Neural progenitor cell (in vitro differentiated cells): ENCODE measurements at regions not wholly inside any gene's neighbourhood (a gene's known extent, or its start where the extent isn't known, plus 50 kb on each side); places are given as distances from the start of the nearest gene placed in this dataset.
"Not testable (repeated sequence)": the region's sequence is repeated elsewhere in the genome, so short reads cannot be mapped to it uniquely, and the experiment has no call there.

Experiments used
- DNase-seq: peaks from one replicate; pipeline ENCODE4 v3.0.0-alpha.2; 2016; ENCODE audit warnings: low spot score
- H2AFZ ChIP-seq: fragments of 200-600 bp; sonication (generic); replicated peaks from 2 replicates; pipeline ENCODE4 v1.6.1; 2016; ENCODE audit warnings: antibody characterized with exemption
- H3F3A ChIP-seq: fragments of 200-600 bp; sonication (generic); 2 replicates; pipeline ENCODE4 v1.6.1; 2016; ENCODE audit warnings: antibody characterized with exemption, low read depth
- H3K27ac ChIP-seq: fragments of 200-600 bp; sonication (generic); 2 replicates; pipeline ENCODE4 v1.5.1; 2016; ENCODE audit warnings: mild to moderate bottlenecking
- H3K27me3 ChIP-seq: fragments of 200-600 bp; sonication (generic); 2 replicates; pipeline ENCODE4 v1.6.1; 2016; ENCODE audit warnings: mild to moderate bottlenecking, moderate library complexity
- H3K36me3 ChIP-seq: fragments of 200-600 bp; sonication (generic); 2 replicates; pipeline ENCODE4 v1.5.1; 2016
- H3K4me1 ChIP-seq: fragments of 200-600 bp; sonication (generic); 2 replicates; pipeline ENCODE4 v1.6.1; 2016; ENCODE audit warnings: mixed run types
- H3K4me2 ChIP-seq: fragments of 200-600 bp; sonication (generic); 2 replicates; pipeline ENCODE4 v1.6.1; 2016
- H3K4me3 ChIP-seq: fragments of 200-600 bp; sonication (generic); 2 replicates; pipeline ENCODE4 v1.5.1; 2016
- H3K79me2 ChIP-seq: fragments of 200-600 bp; sonication (generic); 2 replicates; pipeline ENCODE4 v1.6.1; 2016; ENCODE audit warnings: low read depth
- H3K9ac ChIP-seq: fragments of 200-600 bp; sonication (generic); 2 replicates; pipeline ENCODE4 v1.6.1; 2016
- H3K9me3 ChIP-seq: fragments of 200-600 bp; sonication (generic); 2 replicates; pipeline ENCODE4 v1.5.1; 2016; ENCODE audit warnings: low read depth
- H4K20me1 ChIP-seq: fragments of 200-600 bp; sonication (generic); 2 replicates; pipeline ENCODE4 v1.6.1; 2016; ENCODE audit warnings: low read depth
- H3K27ac Mint-ChIP-seq: 3 replicates; pipeline ENCODE4 v1.8.0; 2021; ENCODE audit warnings: mixed read lengths
- H3K27me3 Mint-ChIP-seq: 2 replicates; pipeline ENCODE4 v1.8.0; 2022; ENCODE audit warnings: low read depth, mild to moderate bottlenecking, inconsistent platforms, moderate library complexity, mixed read lengths; ENCODE audit not compliant: insufficient read depth
- H3K36me3 Mint-ChIP-seq: 3 replicates; pipeline ENCODE4 v1.8.0; 2021; ENCODE audit warnings: mixed read lengths
- H3K4me1 Mint-ChIP-seq: 3 replicates; pipeline ENCODE4 v1.8.0; 2021; ENCODE audit warnings: mixed read lengths
- H3K4me3 Mint-ChIP-seq: 3 replicates; pipeline ENCODE4 v1.8.0; 2021; ENCODE audit warnings: mild to moderate bottlenecking, moderate library complexity, mixed read lengths
- H3K9me3 Mint-ChIP-seq: 3 replicates; pipeline ENCODE4 v1.8.0; 2020; ENCODE audit warnings: mixed read lengths
- EZH2 ChIP-seq: fragments of 200-600 bp; sonication (generic); IDR thresholded peaks from 2 replicates; pipeline ENCODE4 v1.6.1; 2017; ENCODE audit warnings: antibody characterized with exemption, mild to moderate bottlenecking, moderate library complexity
- EZH2phosphoT487 ChIP-seq: fragments of 200-600 bp; sonication (generic); IDR thresholded peaks from 2 replicates; pipeline ENCODE4 v1.6.1; 2017; ENCODE audit warnings: antibody characterized with exemption
- TF ChIP-seq, protein P1 (sequence below): fragments of 200-600 bp; sonication (generic); IDR thresholded peaks from 2 replicates; pipeline ENCODE4 v1.5.1; 2017; ENCODE audit warnings: antibody characterized with exemption, mild to moderate bottlenecking

- H3K4me1 Mint-ChIP-seq, H3K27ac ChIP-seq, H3K27me3 Mint-ChIP-seq, H3K36me3 Mint-ChIP-seq, H3F3A ChIP-seq, H3K36me3 ChIP-seq, H3K79me2 ChIP-seq, H3K27me3 ChIP-seq, H2AFZ ChIP-seq, H3K4me2 ChIP-seq, H3K27ac Mint-ChIP-seq, H3K9ac ChIP-seq, H3K4me3 Mint-ChIP-seq, H3K4me3 ChIP-seq, H4K20me1 ChIP-seq, H3K9me3 Mint-ChIP-seq, DNase-seq, H3K4me1 ChIP-seq: not testable (repeated sequence)
- peaks cover 23% of the 10 kb centered on the region for H3K9me3 ChIP-seq
Observed at GRCh38 chr14:23892289-23892688, 61.3 kb upstream of the DHRS4 start.

- H3K9ac ChIP-seq = no peak overlapping the region
- no peak overlapping the region for H3K4me2 ChIP-seq
- H4K20me1 ChIP-seq = no peaks in the 10 kb centered on the region
- no peak overlapping the region for H3K4me3 ChIP-seq
- no peaks in the 10 kb centered on the region for H3K4me1 ChIP-seq
- H3K4me1 Mint-ChIP-seq = no peaks in the 10 kb centered on the region
- H3K9me3 Mint-ChIP-seq = peaks cover 11% of the 10 kb centered on the region
- H3K27ac Mint-ChIP-seq = no peak overlapping the region
- no peaks in the 10 kb centered on the region for H3K79me2 ChIP-seq
- no peaks in the 10 kb centered on the region for H3K27me3 ChIP-seq
- no peak overlapping the region for H2AFZ ChIP-seq
- DNase-seq = no peak
- H3K36me3 ChIP-seq = no peaks in the 10 kb centered on the region
- TF ChIP-seq EZH2phosphoT487 (no peak), EZH2 (no peak)
- TF ChIP-seq, protein P1, sequence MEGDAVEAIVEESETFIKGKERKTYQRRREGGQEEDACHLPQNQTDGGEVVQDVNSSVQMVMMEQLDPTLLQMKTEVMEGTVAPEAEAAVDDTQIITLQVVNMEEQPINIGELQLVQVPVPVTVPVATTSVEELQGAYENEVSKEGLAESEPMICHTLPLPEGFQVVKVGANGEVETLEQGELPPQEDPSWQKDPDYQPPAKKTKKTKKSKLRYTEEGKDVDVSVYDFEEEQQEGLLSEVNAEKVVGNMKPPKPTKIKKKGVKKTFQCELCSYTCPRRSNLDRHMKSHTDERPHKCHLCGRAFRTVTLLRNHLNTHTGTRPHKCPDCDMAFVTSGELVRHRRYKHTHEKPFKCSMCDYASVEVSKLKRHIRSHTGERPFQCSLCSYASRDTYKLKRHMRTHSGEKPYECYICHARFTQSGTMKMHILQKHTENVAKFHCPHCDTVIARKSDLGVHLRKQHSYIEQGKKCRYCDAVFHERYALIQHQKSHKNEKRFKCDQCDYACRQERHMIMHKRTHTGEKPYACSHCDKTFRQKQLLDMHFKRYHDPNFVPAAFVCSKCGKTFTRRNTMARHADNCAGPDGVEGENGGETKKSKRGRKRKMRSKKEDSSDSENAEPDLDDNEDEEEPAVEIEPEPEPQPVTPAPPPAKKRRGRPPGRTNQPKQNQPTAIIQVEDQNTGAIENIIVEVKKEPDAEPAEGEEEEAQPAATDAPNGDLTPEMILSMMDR = no peak
- peaks cover 2% of the 10 kb centered on the region for H3K27me3 Mint-ChIP-seq
- no peaks in the 10 kb centered on the region for H3F3A ChIP-seq
- H3K4me3 Mint-ChIP-seq = no peak overlapping the region
- H3K27ac ChIP-seq = no peak overlapping the region
- H3K9me3 ChIP-seq = peaks cover 7% of the 10 kb centered on the region
- no peaks in the 10 kb centered on the region for H3K36me3 Mint-ChIP-seq
Observed at GRCh38 chr14:23894362-23895052, 59.1 kb upstream of the DHRS4 start.

DNA sequence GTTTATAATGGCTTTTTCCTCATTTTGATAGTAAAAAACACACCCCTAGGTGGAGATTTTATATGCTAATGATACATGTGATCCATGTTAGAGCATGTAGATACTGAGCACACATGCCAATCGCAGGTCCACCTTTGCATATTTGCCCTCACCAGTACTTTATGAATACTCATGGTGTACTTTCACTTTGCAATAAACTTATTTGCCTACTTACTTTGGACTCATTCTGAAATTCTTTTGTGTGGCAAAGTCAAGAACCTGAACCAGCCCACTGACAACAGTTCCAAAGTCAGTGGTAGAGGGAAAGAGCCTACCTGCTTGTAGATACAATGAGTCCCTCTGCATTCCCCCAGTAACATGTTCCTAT is 58.5 kb upstream of the DHRS4 start:
- no peaks in the 10 kb centered on the region for H3K4me1 ChIP-seq
- H3K27ac ChIP-seq = no peak overlapping the region
- TF ChIP-seq EZH2phosphoT487 = no peak
- no peak for TF ChIP-seq EZH2
- TF ChIP-seq, protein P1 = no peak
- no peak overlapping the region for H2AFZ ChIP-seq
- Mint-ChIP-seq H3K4me1 (no peaks in the 10 kb centered on the region), H3K27ac (no peak overlapping the region), H3K36me3 (no peaks in the 10 kb centered on the region), H3K27me3 (peaks cover 2% of the 10 kb centered on the region), H3K9me3 (peaks cover 15% of the 10 kb centered on the region), H3K4me3 (no peak overlapping the region)
- H3K9ac ChIP-seq = no peak overlapping the region
- no peaks in the 10 kb centered on the region for H3K79me2 ChIP-seq
- H4K20me1 ChIP-seq = no peaks in the 10 kb centered on the region
- H3K36me3 ChIP-seq = no peaks in the 10 kb centered on the region
- H3K4me2 ChIP-seq = no peak overlapping the region
- no peak overlapping the region for H3K4me3 ChIP-seq
- DNase-seq = no peak
- no peaks in the 10 kb centered on the region for H3F3A ChIP-seq
- H3K27me3 ChIP-seq = no peaks in the 10 kb centered on the region
- H3K9me3 ChIP-seq = peaks cover 8% of the 10 kb centered on the region

- H3K27ac ChIP-seq = no peak overlapping the region
- H3K36me3 ChIP-seq = no peaks in the 10 kb centered on the region
- Mint-ChIP-seq H3K27ac (no peak overlapping the region), H3K27me3 (no peaks in the 10 kb centered on the region), H3K4me3 (no peak overlapping the region), H3K36me3 (no peaks in the 10 kb centered on the region), H3K9me3 (peaks cover 16% of the 10 kb centered on the region), H3K4me1 (no peaks in the 10 kb centered on the region)
- H3K9me3 ChIP-seq = peaks cover 5% of the 10 kb centered on the region
- H3K4me2 ChIP-seq = no peak overlapping the region
- no peaks in the 10 kb centered on the region for H3F3A ChIP-seq
- H3K4me1 ChIP-seq = no peaks in the 10 kb centered on the region
- no peak overlapping the region for H2AFZ ChIP-seq
- no peak for DNase-seq
- no peak for TF ChIP-seq EZH2phosphoT487
- TF ChIP-seq EZH2 = no peak
- TF ChIP-seq, protein P1 = no peak
- H3K27me3 ChIP-seq = no peaks in the 10 kb centered on the region
- no peak overlapping the region for H3K4me3 ChIP-seq
- H4K20me1 ChIP-seq = no peaks in the 10 kb centered on the region
- H3K79me2 ChIP-seq = no peaks in the 10 kb centered on the region
- H3K9ac ChIP-seq = no peak overlapping the region
Observed at GRCh38 chr14:23895480-23895879, 58.1 kb upstream of the DHRS4 start.
